Activated CD8-positive, alpha-beta memory T cell treated with anti-CD3 and anti-CD28 coated beads, Interleukin-2, amount 50 U/mL, for 4 hours (primary cell): ENCODE measurements at regions not wholly inside any gene's neighbourhood (a gene's known extent, or its start where the extent isn't known, plus 50 kb on each side); places are given as distances from the start of the nearest gene placed in this dataset.

Experiments
- DNase-seq: peaks from one replicate; pipeline ENCODE4 v3.0.0-alpha.2; 2020

GRCh38 chr16:79805621-79806020 is 205.1 kb upstream of the MAF start:
- DNase-seq = no peak

GRCh38 chr16:79801646-79802045 is 201.1 kb upstream of the MAF start:
- DNase-seq = no peak

GRCh38 chr16:79800016-79800608 is 199.6 kb upstream of the MAF start:
- no peak for DNase-seq

- no peak for DNase-seq
These were observed 198.0 kb upstream of the MAF start for GRCh38 chr16:79798416-79799053.

- DNase-seq = no peak
These were observed 196.9 kb upstream of the MAF start for GRCh38 chr16:79797486-79797885.

- DNase-seq = no peak
These were observed 195.0 kb upstream of the MAF start for GRCh38 chr16:79795556-79795955.

GRCh38 chr16:79794941-79795340 is 194.4 kb upstream of the MAF start:
- no peak for DNase-seq

- no peak for DNase-seq
These were observed 192.3 kb upstream of the MAF start for GRCh38 chr16:79792664-79793351.

- no peak for DNase-seq
These were observed 191.5 kb upstream of the MAF start for GRCh38 chr16:79792076-79792475.

GRCh38 chr16:79790854-79791253 is 190.3 kb upstream of the MAF start:
- no peak for DNase-seq

- DNase-seq = no peak
These were observed 188.4 kb upstream of the MAF start for GRCh38 chr16:79788949-79789348.

- DNase-seq = no peak
These were observed 185.9 kb upstream of the MAF start for GRCh38 chr16:79786389-79786788.

GRCh38 chr16:79784007-79784406 is 183.5 kb upstream of the MAF start:
- DNase-seq = no peak

GRCh38 chr16:79777679-79778078 is 177.1 kb upstream of the MAF start:
- DNase-seq = no peak

GRCh38 chr16:79776243-79776847 is 175.8 kb upstream of the MAF start:
- no peak for DNase-seq

- DNase-seq = no peak
These were observed 172.2 kb upstream of the MAF start for GRCh38 chr16:79772784-79773183.

- DNase-seq = no peak
These were observed 171.5 kb upstream of the MAF start for GRCh38 chr16:79772048-79772447.

- peak; percentile 29 for DNase-seq
These were observed 169.9 kb upstream of the MAF start for GRCh38 chr16:79770244-79771064.

GRCh38 chr16:79769928-79770243 is 169.3 kb upstream of the MAF start:
- no peak for DNase-seq

- DNase-seq = no peak
These were observed 168.9 kb upstream of the MAF start for GRCh38 chr16:79769270-79769927.

- DNase-seq = no peak
These were observed 167.9 kb upstream of the MAF start for GRCh38 chr16:79768276-79768970.
